SK-N-MC (cell line): ENCODE measurements at regions not wholly inside any gene's neighbourhood (a gene's known extent, or its start where the extent isn't known, plus 50 kb on each side); places are given as distances from the start of the nearest gene placed in this dataset.
"Not testable (repeated sequence)": the region's sequence is repeated elsewhere in the genome, so short reads cannot be mapped to it uniquely, and the experiment has no call there.

Experiments
- DNase-seq: peaks from one replicate; pipeline ENCODE4 v3.0.0-alpha.2; 2011; ENCODE audit warnings: low read depth, low spot score
- H3K27ac ChIP-seq: fragments of 200-600 bp; sonication (generic); 2 replicates; pipeline ENCODE4 v1.5.1; 2016; ENCODE audit warnings: mixed run types
- H3K36me3 ChIP-seq: fragments of 200-600 bp; sonication (generic); 2 replicates; pipeline ENCODE4 v1.6.1; 2017; ENCODE audit warnings: antibody characterized with exemption, low read length, mixed read lengths; ENCODE audit not compliant: insufficient read depth
- H3K4me3 ChIP-seq: fragments of 200-600 bp; sonication (generic); 2 replicates; pipeline ENCODE4 v1.5.1; 2016
- H3K9ac ChIP-seq: fragments of 200-600 bp; sonication (generic); 2 replicates; pipeline ENCODE4 v1.8.0; 2017; ENCODE audit warnings: mixed run types, mixed read lengths; ENCODE audit not compliant: insufficient read length
- H3K9me3 ChIP-seq: fragments of 200-600 bp; sonication (generic); 2 replicates; pipeline ENCODE4 v1.6.1; 2017; ENCODE audit warnings: low read depth, mild to moderate bottlenecking, antibody characterized with exemption, low read length, moderate library complexity, mixed read lengths
- EZH2 ChIP-seq: fragments of 200-600 bp; sonication (generic); IDR thresholded peaks from one replicate; pipeline ENCODE4 v1.6.1; 2017; ENCODE audit warnings: antibody characterized with exemption
- FOXP2 ChIP-seq: optimal IDR thresholded peaks from 2 replicates; pipeline ENCODE3; 2011; ENCODE audit warnings: mild to moderate bottlenecking, moderate library complexity; ENCODE audit not compliant: insufficient read depth; ENCODE audit errors: extremely low read length, control extremely low read depth
- POLR2AphosphoS5 ChIP-seq: IDR thresholded peaks from 2 replicates; pipeline ENCODE4 v1.6.1; 2012; ENCODE audit warnings: mild to moderate bottlenecking, low read depth, low read length, borderline replicate concordance

GRCh38 chr16:13335879-13336278, 434.5 kb downstream of the SHISA9 start:
- Histone ChIP-seq H3K27ac (no peak overlapping the region), H3K9ac (no peak overlapping the region), H3K9me3 (no peaks in the 10 kb centered on the region), H3K4me3 (no peak overlapping the region), H3K36me3 (no peaks in the 10 kb centered on the region)
- DNase-seq, result no peak
- TF ChIP-seq EZH2, result no peak
- TF ChIP-seq POLR2AphosphoS5, result no peak
- no peak for TF ChIP-seq FOXP2

DNA sequence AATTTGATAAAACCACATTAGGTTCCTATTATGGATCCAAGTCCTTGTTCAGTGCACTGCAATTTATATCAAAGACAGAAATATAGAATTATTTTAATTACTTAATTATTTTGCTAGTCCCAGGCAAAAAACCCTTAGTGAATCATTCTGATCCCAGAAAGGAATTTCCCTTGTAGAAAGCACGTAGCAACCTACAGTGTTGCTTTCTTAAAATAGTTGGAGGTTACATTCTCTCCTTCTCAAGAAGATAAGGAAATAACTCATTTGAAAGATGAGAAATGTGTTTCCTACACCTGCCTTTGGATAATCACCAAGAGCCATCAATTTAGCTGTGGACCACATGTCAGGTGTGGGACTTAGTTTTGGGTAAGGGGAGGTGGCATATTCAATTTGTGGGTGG, 434.9 kb downstream of the SHISA9 start:
- H3K36me3 ChIP-seq, result no peaks in the 10 kb centered on the region
- no peak overlapping the region for H3K27ac ChIP-seq
- H3K4me3 ChIP-seq, result no peak overlapping the region
- H3K9me3 ChIP-seq, result no peaks in the 10 kb centered on the region
- TF ChIP-seq POLR2AphosphoS5 (no peak), EZH2 (no peak), FOXP2 (no peak)
- DNase-seq, result no peak
- no peak overlapping the region for H3K9ac ChIP-seq

GRCh38 chr16:13336907-13337881, 435.8 kb downstream of the SHISA9 start:
- H3K9me3 ChIP-seq, H3K4me3 ChIP-seq, DNase-seq, H3K9ac ChIP-seq, H3K27ac ChIP-seq, H3K36me3 ChIP-seq: not testable (repeated sequence)

DNA sequence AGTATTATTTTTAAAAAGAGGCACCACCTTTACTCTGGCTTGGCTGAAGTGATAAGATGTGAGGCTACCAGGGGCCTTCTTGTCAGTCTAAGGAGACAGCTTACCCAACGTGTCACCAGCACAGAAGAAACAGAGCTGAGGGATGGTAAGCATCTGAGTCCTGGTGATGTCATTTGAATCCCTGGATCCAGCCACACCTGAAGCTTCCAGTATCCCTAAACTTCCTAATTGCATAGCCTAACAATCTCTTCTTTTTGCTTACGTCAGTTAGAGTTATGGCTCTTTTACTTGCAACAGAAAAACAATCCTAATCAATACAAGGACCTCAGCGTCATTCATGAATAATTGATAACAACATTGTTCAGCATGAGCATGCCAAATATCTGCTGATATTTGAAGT, 436.6 kb downstream of the SHISA9 start:
- H3K4me3 ChIP-seq, result no peak overlapping the region
- H3K9me3 ChIP-seq, result no peaks in the 10 kb centered on the region
- H3K36me3 ChIP-seq, result no peaks in the 10 kb centered on the region
- no peak overlapping the region for H3K27ac ChIP-seq
- DNase-seq, result no peak
- TF ChIP-seq FOXP2, result no peak
- TF ChIP-seq EZH2, result no peak
- no peak for TF ChIP-seq POLR2AphosphoS5
- H3K9ac ChIP-seq, result no peak overlapping the region

GRCh38 chr16:13342675-13343074, 441.3 kb downstream of the SHISA9 start:
- H3K9me3 ChIP-seq, result no peaks in the 10 kb centered on the region
- H3K4me3 ChIP-seq, result no peak overlapping the region
- DNase-seq, result no peak
- TF ChIP-seq EZH2 (no peak), POLR2AphosphoS5 (no peak), FOXP2 (no peak)
- H3K9ac ChIP-seq, result no peak overlapping the region
- H3K36me3 ChIP-seq, result no peaks in the 10 kb centered on the region
- no peak overlapping the region for H3K27ac ChIP-seq

DNA sequence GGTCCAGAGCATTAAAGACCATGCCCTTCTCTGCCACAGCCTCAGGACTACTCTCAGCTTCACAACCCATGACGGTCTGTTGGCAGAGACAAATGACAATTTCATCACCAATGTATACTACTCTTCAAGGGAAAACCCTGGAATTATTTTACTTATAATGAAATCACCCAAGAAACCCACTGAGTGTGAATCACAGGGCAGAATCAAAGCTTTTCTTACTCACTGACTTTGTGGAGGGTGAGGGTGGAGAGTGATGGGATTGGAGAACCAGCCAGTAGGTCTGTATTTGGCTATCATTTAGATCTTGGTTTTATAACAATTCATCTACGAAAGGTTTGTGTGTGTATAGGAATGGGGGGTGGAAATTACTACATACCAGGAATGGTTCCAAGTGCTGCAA, 442.6 kb downstream of the SHISA9 start:
- Histone ChIP-seq H3K4me3 (no peak overlapping the region), H3K9ac (no peak overlapping the region), H3K9me3 (no peaks in the 10 kb centered on the region), H3K36me3 (no peaks in the 10 kb centered on the region), H3K27ac (no peak overlapping the region)
- TF ChIP-seq FOXP2, result no peak
- no peak for TF ChIP-seq EZH2
- no peak for TF ChIP-seq POLR2AphosphoS5
- no peak for DNase-seq

DNA sequence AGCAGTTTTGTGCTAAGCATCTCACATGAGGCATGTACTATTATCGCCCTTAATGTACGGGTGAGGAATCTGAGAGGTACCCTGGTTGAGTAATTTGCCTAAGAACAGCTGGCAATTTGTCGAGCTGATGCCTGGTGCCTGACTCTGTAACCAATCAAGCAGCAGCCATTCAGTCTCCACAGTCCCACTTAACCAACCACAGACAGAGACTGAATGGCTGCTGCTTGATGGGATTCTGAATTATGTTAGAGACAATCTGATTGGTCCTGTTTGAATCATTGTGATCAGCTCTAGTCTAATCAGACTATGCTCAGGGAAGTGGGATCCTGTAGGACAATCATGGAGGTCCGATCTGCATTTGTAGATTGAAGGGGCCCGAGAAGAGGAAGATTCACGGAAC, 447.0 kb downstream of the SHISA9 start:
- DNase-seq, result no peak
- TF ChIP-seq POLR2AphosphoS5 (no peak), FOXP2 (no peak), EZH2 (no peak)
- H3K27ac ChIP-seq, result no peak overlapping the region
- no peak overlapping the region for H3K9ac ChIP-seq
- no peaks in the 10 kb centered on the region for H3K36me3 ChIP-seq
- no peak overlapping the region for H3K4me3 ChIP-seq
- no peaks in the 10 kb centered on the region for H3K9me3 ChIP-seq

- no peak overlapping the region for H3K9ac ChIP-seq
- no peaks in the 10 kb centered on the region for H3K36me3 ChIP-seq
- no peak for TF ChIP-seq FOXP2
- TF ChIP-seq POLR2AphosphoS5, result no peak
- TF ChIP-seq EZH2, result no peak
- H3K27ac ChIP-seq, result no peak overlapping the region
- H3K4me3 ChIP-seq, result no peak overlapping the region
- no peaks in the 10 kb centered on the region for H3K9me3 ChIP-seq
- no peak for DNase-seq
These were observed 448.6 kb downstream of the SHISA9 start for GRCh38 chr16:13350000-13350399.

- Histone ChIP-seq H3K4me3 (no peak overlapping the region), H3K27ac (no peak overlapping the region), H3K9me3 (no peaks in the 10 kb centered on the region), H3K36me3 (no peaks in the 10 kb centered on the region), H3K9ac (no peak overlapping the region)
- DNase-seq, result no peak
- no peak for TF ChIP-seq EZH2
- no peak for TF ChIP-seq POLR2AphosphoS5
- no peak for TF ChIP-seq FOXP2
These were observed 449.8 kb downstream of the SHISA9 start for GRCh38 chr16:13351181-13351580.
